ENCODE measurements at regions not wholly inside any gene's neighbourhood (a gene's known extent, or its start where the extent isn't known, plus 50 kb on each side); places are given as distances from the start of the nearest gene placed in this dataset.

- Histone ChIP-seq H3K4me2 (ENCODE audit: insufficient read depth, low read length, poor library complexity, severe bottlenecking) (no peak overlapping the region), H3K27ac (replicated peaks; ENCODE audit: low read length) (no peak overlapping the region), H3K4ac (ENCODE audit: low read length) (no peak overlapping the region), H3K14ac (ENCODE audit: low read length) (no peak overlapping the region), H2AFZ (ENCODE audit: low read length) (no peak overlapping the region), H2BK5ac (ENCODE audit: low read length) (no peak overlapping the region), H3K4me3 (ENCODE audit: low read length in 2 of 2) (no peak overlapping the region), H3K27me3 (ENCODE audit: control insufficient read depth in 3 of 3, insufficient read depth in 3 of 3, low read depth in 1 of 3, low read length in 3 of 3) (no peaks in the 10 kb centered on the region), H2BK15ac (ENCODE audit: low read length) (no peak overlapping the region), H2AK5ac (ENCODE audit: low read depth, low read length) (no peak overlapping the region), H3K18ac (ENCODE audit: low read length) (no peak overlapping the region), H2BK12ac (ENCODE audit: low read length) (no peak overlapping the region), H3K23ac (ENCODE audit: low read depth, low read length, poor library complexity) (no peak overlapping the region), H3K9ac (ENCODE audit: low read depth, low read length, poor library complexity) (no peak overlapping the region), H3K36me3 (replicated peaks in 1 of 2; ENCODE audit: control insufficient read depth in 2 of 2, insufficient read depth in 2 of 2, low read length in 2 of 2) (no peaks in the 10 kb centered on the region), H3K4me1 (ENCODE audit: control insufficient read depth in 2 of 2, insufficient read depth in 1 of 2, low read depth in 1 of 2, low read length in 2 of 2) (peaks cover 7 to 9% of the 10 kb centered on the region in 2 donors), H3K9me3 (replicated peaks in 1 of 2; ENCODE audit: control insufficient read depth in 2 of 2, insufficient read depth in 1 of 2, low read depth in 1 of 2, low read length in 2 of 2) (no peaks in the 10 kb centered on the region), H2BK120ac (ENCODE audit: low read depth, low read length) (no peak overlapping the region), H4K8ac (ENCODE audit: low read depth, low read length) (no peak overlapping the region), H3K79me1 (ENCODE audit: low read depth, low read length) (no peaks in the 10 kb centered on the region), H4K91ac (ENCODE audit: low read depth, low read length, poor library complexity) (no peak overlapping the region)
- 100% methylated on average over 1 of the region's 8 CpGs; no CpG with 5 or more reads in 1 of the 2 donors for WGBS, 2 donors (ENCODE audit: extremely low coverage in 2 of 2, insufficient read length in 2 of 2, insufficient replicate concordance in 1 of 2)
- no peak for DNase-seq (ENCODE audit: low spot score)
These were observed 381.1 kb downstream of the HRH4 start for GRCh38 chr18:24841536-24841935.

GRCh38 chr18:24843123-24843522 is 382.7 kb downstream of the HRH4 start:
- H3K9ac ChIP-seq (ENCODE audit: low read depth, low read length, poor library complexity) = no peak overlapping the region
- no CpG with 5 or more reads among the region's 1 CpG for WGBS, 2 donors (ENCODE audit: extremely low coverage in 2 of 2, insufficient read length in 2 of 2, insufficient replicate concordance in 1 of 2)
- no peak overlapping the region for H3K18ac ChIP-seq (ENCODE audit: low read length)
- H2BK120ac ChIP-seq (ENCODE audit: low read depth, low read length) = no peak overlapping the region
- H3K4me2 ChIP-seq (ENCODE audit: insufficient read depth, low read length, poor library complexity, severe bottlenecking) = no peak overlapping the region
- no peak overlapping the region for H3K4ac ChIP-seq (ENCODE audit: low read length)
- peaks cover 7 to 9% of the 10 kb centered on the region in 2 donors for H3K4me1 ChIP-seq (ENCODE audit: control insufficient read depth in 2 of 2, insufficient read depth in 1 of 2, low read depth in 1 of 2, low read length in 2 of 2)
- no peaks in the 10 kb centered on the region for H3K27me3 ChIP-seq (ENCODE audit: control insufficient read depth in 3 of 3, insufficient read depth in 3 of 3, low read depth in 1 of 3, low read length in 3 of 3)
- no peak overlapping the region for H2AK5ac ChIP-seq (ENCODE audit: low read depth, low read length)
- H3K23ac ChIP-seq (ENCODE audit: low read depth, low read length, poor library complexity) = no peak overlapping the region
- no peaks in the 10 kb centered on the region for H3K79me1 ChIP-seq (ENCODE audit: low read depth, low read length)
- no peak overlapping the region for H3K4me3 ChIP-seq (ENCODE audit: low read length in 2 of 2)
- no peak overlapping the region for H2AFZ ChIP-seq (ENCODE audit: low read length)
- no peak overlapping the region for H2BK5ac ChIP-seq (ENCODE audit: low read length)
- DNase-seq (ENCODE audit: low spot score) = no peak
- no peak overlapping the region for H2BK12ac ChIP-seq (ENCODE audit: low read length)
- H4K91ac ChIP-seq (ENCODE audit: low read depth, low read length, poor library complexity) = no peak overlapping the region
- no peak overlapping the region for H4K8ac ChIP-seq (ENCODE audit: low read depth, low read length)
- no peaks in the 10 kb centered on the region for H3K9me3 ChIP-seq (replicated peaks in 1 of 2; ENCODE audit: control insufficient read depth in 2 of 2, insufficient read depth in 1 of 2, low read depth in 1 of 2, low read length in 2 of 2)
- H3K27ac ChIP-seq (replicated peaks; ENCODE audit: low read length) = no peak overlapping the region
- H3K36me3 ChIP-seq (replicated peaks in 1 of 2; ENCODE audit: control insufficient read depth in 2 of 2, insufficient read depth in 2 of 2, low read length in 2 of 2) = no peaks in the 10 kb centered on the region
- H2BK15ac ChIP-seq (ENCODE audit: low read length) = no peak overlapping the region
- H3K14ac ChIP-seq (ENCODE audit: low read length) = no peak overlapping the region

DNA sequence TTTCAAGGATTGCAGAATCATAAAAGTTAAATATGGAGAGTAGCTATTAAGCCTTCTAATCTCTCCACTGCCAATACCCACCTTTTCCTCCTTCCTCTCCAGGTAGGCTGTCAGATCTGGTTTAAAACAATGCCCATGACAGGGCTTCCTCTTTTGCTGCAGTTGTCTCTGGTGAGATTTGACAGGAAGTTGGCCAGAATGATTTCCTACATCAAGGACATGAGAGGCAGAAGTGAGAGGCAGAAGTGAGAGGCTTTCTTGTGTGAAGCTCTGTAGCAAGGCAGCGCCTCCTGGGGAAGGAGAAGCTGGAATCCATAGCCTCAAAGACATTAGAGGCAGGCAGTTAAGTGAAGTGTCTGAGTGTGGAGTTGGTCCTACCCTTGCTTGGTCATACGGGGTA is 385.7 kb downstream of the HRH4 start:
- Histone ChIP-seq H3K4me2 (ENCODE audit: insufficient read depth, low read length, poor library complexity, severe bottlenecking) (no peak overlapping the region), H3K27me3 (ENCODE audit: control insufficient read depth in 3 of 3, insufficient read depth in 3 of 3, low read depth in 1 of 3, low read length in 3 of 3) (no peaks in the 10 kb centered on the region), H2BK5ac (ENCODE audit: low read length) (no peak overlapping the region), H2BK120ac (ENCODE audit: low read depth, low read length) (no peak overlapping the region), H3K9ac (ENCODE audit: low read depth, low read length, poor library complexity) (no peak overlapping the region), H3K4me3 (ENCODE audit: low read length in 2 of 2) (no peak overlapping the region), H2BK12ac (ENCODE audit: low read length) (no peak overlapping the region), H2AFZ (ENCODE audit: low read length) (no peak overlapping the region), H4K91ac (ENCODE audit: low read depth, low read length, poor library complexity) (no peak overlapping the region), H3K27ac (replicated peaks; ENCODE audit: low read length) (no peak overlapping the region), H3K79me1 (ENCODE audit: low read depth, low read length) (no peaks in the 10 kb centered on the region), H2BK15ac (ENCODE audit: low read length) (no peak overlapping the region), H3K36me3 (replicated peaks in 1 of 2; ENCODE audit: control insufficient read depth in 2 of 2, insufficient read depth in 2 of 2, low read length in 2 of 2) (no peaks in the 10 kb centered on the region), H3K4ac (ENCODE audit: low read length) (no peak overlapping the region), H3K18ac (ENCODE audit: low read length) (no peak overlapping the region), H3K14ac (ENCODE audit: low read length) (no peak overlapping the region), H3K23ac (ENCODE audit: low read depth, low read length, poor library complexity) (no peak overlapping the region), H4K8ac (ENCODE audit: low read depth, low read length) (no peak overlapping the region), H3K9me3 (replicated peaks in 1 of 2; ENCODE audit: control insufficient read depth in 2 of 2, insufficient read depth in 1 of 2, low read depth in 1 of 2, low read length in 2 of 2) (no peaks in the 10 kb centered on the region), H2AK5ac (ENCODE audit: low read depth, low read length) (no peak overlapping the region), H3K4me1 (ENCODE audit: control insufficient read depth in 2 of 2, insufficient read depth in 1 of 2, low read depth in 1 of 2, low read length in 2 of 2) (peaks cover under 1 to 3% of the 10 kb centered on the region in 2 donors)
- DNase-seq (ENCODE audit: low spot score) = no peak
- WGBS, 2 donors (ENCODE audit: extremely low coverage in 2 of 2, insufficient read length in 2 of 2, insufficient replicate concordance in 1 of 2) = no CpG with 5 or more reads among the region's 2 CpGs

DNA sequence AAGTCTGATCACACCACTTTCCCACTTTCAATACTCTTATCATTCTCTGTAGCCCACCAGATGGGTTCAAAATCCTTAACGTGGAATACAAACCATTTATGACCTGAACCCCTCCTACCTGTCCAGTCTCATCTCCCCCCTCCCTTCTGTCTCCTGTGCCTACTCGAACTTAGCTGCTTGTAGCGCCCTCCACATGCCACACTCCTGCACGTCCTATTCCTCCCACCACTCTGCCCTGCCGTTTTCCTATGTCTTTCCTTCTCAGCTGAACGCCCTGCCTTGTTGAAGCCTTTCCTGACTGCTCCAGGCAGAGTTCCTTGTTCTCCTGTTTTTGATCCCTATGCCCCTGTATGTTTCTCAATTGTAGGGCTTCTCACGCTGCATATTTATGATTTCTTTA is 390.1 kb downstream of the HRH4 start:
- Histone ChIP-seq H3K4me2 (ENCODE audit: insufficient read depth, low read length, poor library complexity, severe bottlenecking) (no peak overlapping the region), H2BK12ac (ENCODE audit: low read length) (no peak overlapping the region), H3K9ac (ENCODE audit: low read depth, low read length, poor library complexity) (no peak overlapping the region), H3K4ac (ENCODE audit: low read length) (no peak overlapping the region), H3K79me1 (ENCODE audit: low read depth, low read length) (no peaks in the 10 kb centered on the region), H2BK15ac (ENCODE audit: low read length) (no peak overlapping the region), H3K9me3 (replicated peaks in 1 of 2; ENCODE audit: control insufficient read depth in 2 of 2, insufficient read depth in 1 of 2, low read depth in 1 of 2, low read length in 2 of 2) (no peaks in the 10 kb centered on the region), H2AFZ (ENCODE audit: low read length) (no peak overlapping the region), H4K91ac (ENCODE audit: low read depth, low read length, poor library complexity) (no peak overlapping the region), H3K4me3 (ENCODE audit: low read length in 2 of 2) (no peak overlapping the region), H2AK5ac (ENCODE audit: low read depth, low read length) (no peak overlapping the region), H3K23ac (ENCODE audit: low read depth, low read length, poor library complexity) (no peak overlapping the region), H2BK5ac (ENCODE audit: low read length) (no peak overlapping the region), H3K18ac (ENCODE audit: low read length) (no peak overlapping the region), H3K14ac (ENCODE audit: low read length) (no peak overlapping the region), H3K36me3 (replicated peaks in 1 of 2; ENCODE audit: control insufficient read depth in 2 of 2, insufficient read depth in 2 of 2, low read length in 2 of 2) (no peaks in the 10 kb centered on the region), H3K4me1 (ENCODE audit: control insufficient read depth in 2 of 2, insufficient read depth in 1 of 2, low read depth in 1 of 2, low read length in 2 of 2) (peaks cover 0 to 5% of the 10 kb centered on the region in 2 donors), H3K27ac (replicated peaks; ENCODE audit: low read length) (no peak overlapping the region), H2BK120ac (ENCODE audit: low read depth, low read length) (no peak overlapping the region), H3K27me3 (ENCODE audit: control insufficient read depth in 3 of 3, insufficient read depth in 3 of 3, low read depth in 1 of 3, low read length in 3 of 3) (no peaks in the 10 kb centered on the region), H4K8ac (ENCODE audit: low read depth, low read length) (no peak overlapping the region)
- no CpG with 5 or more reads among the region's 7 CpGs for WGBS, 2 donors (ENCODE audit: extremely low coverage in 2 of 2, insufficient read length in 2 of 2, insufficient replicate concordance in 1 of 2)
- DNase-seq (ENCODE audit: low spot score) = no peak
